ENCODE measurements at regions not wholly inside any gene's neighbourhood (a gene's known extent, or its start where the extent isn't known, plus 50 kb on each side); places are given as distances from the start of the nearest gene placed in this dataset.

- TF ChIP-seq CTCF (IDR thresholded peaks at IDR 0.05): no peak
These were observed 91.1 kb upstream of the TBL1X start for GRCh38 chrX:9373789-9374188.

GRCh38 chrX:9374555-9374954, 90.3 kb upstream of the TBL1X start:
- no peak for TF ChIP-seq CTCF (IDR thresholded peaks at IDR 0.05)

GRCh38 chrX:9376111-9376510, 88.7 kb upstream of the TBL1X start:
- TF ChIP-seq CTCF (IDR thresholded peaks at IDR 0.05): no peak

- TF ChIP-seq CTCF (IDR thresholded peaks at IDR 0.05): no peak
These were observed 85.7 kb upstream of the TBL1X start for GRCh38 chrX:9378980-9379696.

- no peak for TF ChIP-seq CTCF (IDR thresholded peaks at IDR 0.05)
These were observed 84.9 kb upstream of the TBL1X start for GRCh38 chrX:9379697-9380551.

GRCh38 chrX:9383655-9384054, 81.2 kb upstream of the TBL1X start:
- TF ChIP-seq CTCF (IDR thresholded peaks at IDR 0.05): no peak

- no peak for TF ChIP-seq CTCF (IDR thresholded peaks at IDR 0.05)
These were observed 76.4 kb upstream of the TBL1X start for GRCh38 chrX:9388450-9388849.

Data from LNCAP (cell line).